ENCODE measurements at regions not wholly inside any gene's neighbourhood (a gene's known extent, or its start where the extent isn't known, plus 50 kb on each side); places are given as distances from the start of the nearest gene placed in this dataset.
A peak's percentile ranks its signal among the peaks of the same experiment; 100 is the strongest.

DNA sequence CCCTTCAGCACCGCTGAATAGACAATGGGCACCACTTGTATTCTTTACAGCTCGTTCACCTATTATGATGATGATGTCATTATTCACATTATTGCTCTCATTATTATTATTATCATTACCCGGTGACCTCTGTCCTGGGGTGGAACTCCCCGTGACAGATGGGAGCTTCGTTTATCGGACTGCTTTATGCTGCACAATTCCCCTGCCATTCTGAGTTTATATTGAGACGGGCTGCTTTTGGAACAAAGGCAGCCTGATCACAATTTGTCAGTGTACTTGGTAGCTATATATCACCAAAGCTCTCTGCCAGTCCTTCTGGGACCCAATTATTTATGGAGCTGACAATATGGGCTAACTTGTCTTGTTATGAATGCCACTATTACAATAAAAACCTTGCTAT is 1145.6 kb upstream of the WWC1 start:
- Histone ChIP-seq H3K36me3 (ENCODE audit: low read depth) (no peaks in the 10 kb centered on the region), H3K27ac (ENCODE audit: poor library complexity, severe bottlenecking) (no peak overlapping the region), H3K4me1 (ENCODE audit: insufficient read depth, poor library complexity, severe bottlenecking) (no peaks in the 10 kb centered on the region), H3K9me3 (ENCODE audit: severe bottlenecking) (no peaks in the 10 kb centered on the region), H3K27me3 (ENCODE audit: insufficient read depth, poor library complexity, severe bottlenecking) (peaks cover 3% of the 10 kb centered on the region), H3K4me3 (ENCODE audit: severe bottlenecking) (no peak overlapping the region)
- no peak for ATAC-seq (ENCODE audit: low read depth)
- no peak for DNase-seq (ENCODE audit: low spot score)
- TF ChIP-seq, protein P1, sequence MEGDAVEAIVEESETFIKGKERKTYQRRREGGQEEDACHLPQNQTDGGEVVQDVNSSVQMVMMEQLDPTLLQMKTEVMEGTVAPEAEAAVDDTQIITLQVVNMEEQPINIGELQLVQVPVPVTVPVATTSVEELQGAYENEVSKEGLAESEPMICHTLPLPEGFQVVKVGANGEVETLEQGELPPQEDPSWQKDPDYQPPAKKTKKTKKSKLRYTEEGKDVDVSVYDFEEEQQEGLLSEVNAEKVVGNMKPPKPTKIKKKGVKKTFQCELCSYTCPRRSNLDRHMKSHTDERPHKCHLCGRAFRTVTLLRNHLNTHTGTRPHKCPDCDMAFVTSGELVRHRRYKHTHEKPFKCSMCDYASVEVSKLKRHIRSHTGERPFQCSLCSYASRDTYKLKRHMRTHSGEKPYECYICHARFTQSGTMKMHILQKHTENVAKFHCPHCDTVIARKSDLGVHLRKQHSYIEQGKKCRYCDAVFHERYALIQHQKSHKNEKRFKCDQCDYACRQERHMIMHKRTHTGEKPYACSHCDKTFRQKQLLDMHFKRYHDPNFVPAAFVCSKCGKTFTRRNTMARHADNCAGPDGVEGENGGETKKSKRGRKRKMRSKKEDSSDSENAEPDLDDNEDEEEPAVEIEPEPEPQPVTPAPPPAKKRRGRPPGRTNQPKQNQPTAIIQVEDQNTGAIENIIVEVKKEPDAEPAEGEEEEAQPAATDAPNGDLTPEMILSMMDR (IDR thresholded peaks at IDR 0.05; ENCODE audit: poor library complexity, severe bottlenecking): no peak

DNA sequence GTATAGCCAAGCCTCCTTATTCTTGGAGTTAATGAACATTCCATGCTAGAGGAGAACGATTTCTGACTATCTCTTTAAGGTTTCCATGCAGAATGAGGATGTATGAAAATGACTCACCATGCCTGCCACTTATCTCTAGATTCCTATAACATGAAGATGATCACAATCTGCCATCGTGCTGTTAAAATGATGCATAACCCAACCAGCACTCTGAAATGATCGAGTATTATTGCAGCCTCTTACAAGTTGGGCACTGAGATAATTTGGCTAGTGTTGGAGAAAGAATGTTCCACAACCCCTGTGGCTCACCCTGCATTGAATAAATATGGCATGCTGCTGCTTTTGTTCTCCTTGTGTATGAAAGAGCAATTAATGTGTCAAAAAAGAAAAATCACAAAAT is 1143.6 kb upstream of the WWC1 start:
- Histone ChIP-seq H3K9me3 (ENCODE audit: severe bottlenecking) (no peaks in the 10 kb centered on the region), H3K4me1 (ENCODE audit: insufficient read depth, poor library complexity, severe bottlenecking) (no peaks in the 10 kb centered on the region), H3K4me3 (ENCODE audit: severe bottlenecking) (no peak overlapping the region), H3K27me3 (ENCODE audit: insufficient read depth, poor library complexity, severe bottlenecking) (no peaks in the 10 kb centered on the region), H3K36me3 (ENCODE audit: low read depth) (no peaks in the 10 kb centered on the region), H3K27ac (ENCODE audit: poor library complexity, severe bottlenecking) (no peak overlapping the region)
- DNase-seq (ENCODE audit: low spot score): no peak
- TF ChIP-seq, protein P1 (IDR thresholded peaks at IDR 0.05; ENCODE audit: poor library complexity, severe bottlenecking): peak; percentile 18
- peak; percentile 59 for ATAC-seq (ENCODE audit: low read depth)

DNA sequence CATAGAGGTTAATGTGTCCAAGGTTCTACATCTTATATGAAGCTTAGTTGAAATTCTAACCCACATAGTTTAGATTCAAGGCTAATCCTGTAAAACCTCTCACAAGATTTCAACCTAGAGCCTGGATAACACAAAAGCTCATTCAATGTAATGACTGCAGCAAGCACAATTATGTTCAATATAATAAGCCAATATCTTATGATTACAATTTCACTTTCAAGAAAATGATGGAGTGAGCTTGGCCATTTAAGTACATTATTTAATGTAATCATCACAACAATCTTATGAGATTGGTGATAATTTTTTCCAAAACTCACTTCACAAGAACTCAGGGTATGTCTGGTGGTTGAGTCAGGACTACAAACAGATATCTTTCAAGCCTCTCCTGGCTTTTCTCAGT is 1140.8 kb upstream of the WWC1 start:
- no peak overlapping the region for H3K4me3 ChIP-seq (ENCODE audit: severe bottlenecking)
- H3K4me1 ChIP-seq (ENCODE audit: insufficient read depth, poor library complexity, severe bottlenecking): no peaks in the 10 kb centered on the region
- no peaks in the 10 kb centered on the region for H3K27me3 ChIP-seq (ENCODE audit: insufficient read depth, poor library complexity, severe bottlenecking)
- TF ChIP-seq, protein P1 (IDR thresholded peaks at IDR 0.05; ENCODE audit: poor library complexity, severe bottlenecking): no peak
- no peaks in the 10 kb centered on the region for H3K9me3 ChIP-seq (ENCODE audit: severe bottlenecking)
- ATAC-seq (ENCODE audit: low read depth) (no peak), DNase-seq (ENCODE audit: low spot score) (no peak)
- no peaks in the 10 kb centered on the region for H3K36me3 ChIP-seq (ENCODE audit: low read depth)
- H3K27ac ChIP-seq (ENCODE audit: poor library complexity, severe bottlenecking): no peak overlapping the region

DNA sequence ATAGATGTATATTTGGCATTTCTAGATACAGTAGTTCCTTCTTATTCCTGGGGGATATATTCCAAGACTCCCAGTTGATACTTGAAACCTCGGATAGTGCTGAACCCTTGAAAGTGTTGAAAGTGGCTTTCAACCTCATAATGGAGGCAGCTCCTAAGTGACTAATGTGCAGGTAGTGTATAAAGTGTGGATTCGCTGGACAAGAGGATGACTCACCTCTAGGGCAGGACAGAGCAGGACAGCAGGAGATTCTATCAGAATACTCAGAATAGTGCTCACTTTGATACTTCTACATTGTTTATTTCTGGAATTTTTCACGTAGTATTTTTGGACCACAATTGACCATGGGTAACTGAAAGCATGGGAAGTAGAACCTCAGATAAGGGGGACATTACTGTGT is 1138.9 kb upstream of the WWC1 start:
- ATAC-seq (ENCODE audit: low read depth): peak; percentile 95

DNA sequence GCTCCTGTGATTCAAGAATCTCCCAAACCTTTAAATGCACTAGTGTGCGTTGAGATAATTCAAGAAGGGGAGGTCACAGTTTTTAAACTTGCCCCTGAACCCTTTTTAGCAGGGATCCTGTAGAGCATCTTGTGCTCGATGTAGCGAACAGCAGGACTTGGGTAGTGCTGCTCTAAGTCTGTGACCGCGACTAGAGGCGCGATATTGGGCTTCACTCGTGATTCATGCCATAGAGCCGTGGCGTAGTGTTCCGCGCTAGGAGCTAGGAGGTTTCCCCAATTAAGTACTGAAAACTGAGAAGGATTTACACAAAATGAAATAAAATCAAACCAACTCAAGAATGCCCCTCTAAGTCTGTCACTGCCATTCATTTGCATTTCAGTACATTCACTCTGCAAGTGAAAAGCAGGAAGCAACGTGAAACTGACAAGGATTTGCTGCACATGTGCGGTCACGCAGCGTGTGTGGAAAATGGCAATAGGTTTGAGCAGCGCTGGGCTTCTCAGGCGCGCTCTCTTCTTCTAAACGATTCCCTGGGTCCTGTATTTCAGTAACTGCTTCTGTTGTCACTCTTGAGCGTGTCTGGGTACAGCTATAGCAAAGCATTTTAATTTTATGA is 1135.9 kb upstream of the WWC1 start:
- Histone ChIP-seq H3K4me3 (ENCODE audit: severe bottlenecking) (no peak overlapping the region), H3K27ac (ENCODE audit: poor library complexity, severe bottlenecking) (no peak overlapping the region), H3K27me3 (ENCODE audit: insufficient read depth, poor library complexity, severe bottlenecking) (peaks cover 3% of the 10 kb centered on the region), H3K9me3 (ENCODE audit: severe bottlenecking) (no peaks in the 10 kb centered on the region), H3K4me1 (ENCODE audit: insufficient read depth, poor library complexity, severe bottlenecking) (no peaks in the 10 kb centered on the region), H3K36me3 (ENCODE audit: low read depth) (no peaks in the 10 kb centered on the region)
- TF ChIP-seq, protein P1 (IDR thresholded peaks at IDR 0.05; ENCODE audit: poor library complexity, severe bottlenecking): no peak
- no peak for DNase-seq (ENCODE audit: low spot score)
- no peak for ATAC-seq (ENCODE audit: low read depth)

More for the DNA sequence above, 1138.9 kb upstream of the WWC1 start:
- TF ChIP-seq, protein P1 (IDR thresholded peaks at IDR 0.05; ENCODE audit: poor library complexity, severe bottlenecking): no peak
- DNase-seq (ENCODE audit: low spot score): no peak
- Histone ChIP-seq H3K27ac (ENCODE audit: poor library complexity, severe bottlenecking) (no peak overlapping the region), H3K36me3 (ENCODE audit: low read depth) (no peaks in the 10 kb centered on the region), H3K4me3 (ENCODE audit: severe bottlenecking) (no peak overlapping the region), H3K4me1 (ENCODE audit: insufficient read depth, poor library complexity, severe bottlenecking) (no peaks in the 10 kb centered on the region), H3K27me3 (ENCODE audit: insufficient read depth, poor library complexity, severe bottlenecking) (peaks cover 3% of the 10 kb centered on the region), H3K9me3 (ENCODE audit: severe bottlenecking) (no peaks in the 10 kb centered on the region)
